K562 (cell line): ENCODE measurements at regions not wholly inside any gene's neighbourhood (a gene's known extent, or its start where the extent isn't known, plus 50 kb on each side); places are given as distances from the start of the nearest gene placed in this dataset.

ENCODE experiments used
- ATAC-seq: fragments of 200-7000 bp; cut with Tn5 transposase; 3 replicates; pipeline ENCODE4 v1.9.1; 2020; ENCODE audit warnings: moderate library complexity
- BruUV-seq: library from RNA; stranded (reverse); fragments of 400-500 nt; replicated peaks from 2 replicates; lab custom pipeline; 2021; lab: Mats Ljungman, UMichigan
- CTCF ChIA-PET: fragments of 300-600 bp; formaldehyde crosslinking; extraction: SDS; loops from one replicate; lab custom pipeline; 2021; ENCODE audit warnings: low intra/inter-chr PET ratio; lab: Yijun Ruan, JAX
- POLR2A ChIA-PET: fragments of 300-600, 350-650 bp; sonication (Branson Sonifier 250); formaldehyde crosslinking; extraction: SDS; loops from one replicate; lab custom pipeline; 2021; ENCODE audit warnings: antibody characterized with exemption, inconsistent platforms; lab: Yijun Ruan, JAX
- DNase-seq, 4 experiments: peaks; one replicate each; pipeline versions ENCODE4 v3.0.0 to v3.0.0-alpha.2; 2011 to 2018; ENCODE audit warnings: low spot score in 3 of 4, mixed read lengths in 3 of 4; ENCODE audit errors: extremely low read depth in 1 of 4
- FAIRE-seq: peaks from 2 replicates; lab custom pipeline; 2011; peaks lifted over from hg19 to GRCh38; lab: Jason Lieb, UNC
- H2AFZ ChIP-seq: 2 replicates; pipeline ENCODE4 v1.6.0; 2011; ENCODE audit warnings: low read depth, low read length, control low read depth, inconsistent platforms
- H3K27ac ChIP-seq: fragments of 200-600 bp; 3 replicates; pipeline ENCODE4 v1.8.0; 2011; ENCODE audit warnings: low read depth, mild to moderate bottlenecking, control low read depth, inconsistent platforms, low read length, moderate library complexity, mixed read lengths; ENCODE audit errors: extremely low read depth
- H3K27me3 ChIP-seq, 2 experiments: fragments of 300-600 bp in 1 of 2; 2 replicates in 1 of 2; 3 replicates in 1 of 2; pipeline versions ENCODE4 v1.6.0 to v1.8.0; 2011; ENCODE audit warnings: inconsistent platforms in 2 of 2, low read length in 2 of 2, mild to moderate bottlenecking in 1 of 2, mixed read lengths in 1 of 2, moderate library complexity in 1 of 2; ENCODE audit not compliant: control insufficient read depth in 2 of 2, insufficient read depth in 2 of 2
- H3K36me3 ChIP-seq: fragments of 300-600 bp; 3 replicates; pipeline ENCODE4 v1.8.0; 2011; ENCODE audit warnings: mild to moderate bottlenecking, low read length, inconsistent platforms; ENCODE audit not compliant: control insufficient read depth, insufficient read depth
- H3K4me1 ChIP-seq, 2 experiments: fragments of 200-600 bp in 1 of 2; replicated peaks in 1 of 2; 2 replicates in 1 of 2; 3 replicates in 1 of 2; pipeline versions ENCODE4 v1.5.1 to v1.8.0; 2011; ENCODE audit warnings: inconsistent platforms in 2 of 2, low read length in 2 of 2, mild to moderate bottlenecking in 1 of 2, mixed read lengths in 1 of 2, moderate library complexity in 1 of 2; ENCODE audit not compliant: control insufficient read depth in 2 of 2, insufficient read depth in 2 of 2
- H3K4me2 ChIP-seq: 2 replicates; pipeline ENCODE4 v1.6.1; 2011; ENCODE audit warnings: low read length, control low read depth, inconsistent platforms, mixed read lengths; ENCODE audit not compliant: insufficient read depth
- H3K4me3 ChIP-seq: fragments of 200-600 bp; sonication (generic), shearing (Covaris generic); 2 replicates; pipeline ENCODE4 v1.5.1; 2016; ENCODE audit warnings: control low read depth, inconsistent platforms
- H3K79me2 ChIP-seq: fragments of 200-600 bp; 3 replicates; pipeline ENCODE4 v1.8.0; 2011; ENCODE audit warnings: low read length, inconsistent platforms; ENCODE audit not compliant: control insufficient read depth, insufficient read depth
- H3K9ac ChIP-seq, 2 experiments: 2 replicates each; pipeline versions ENCODE4 v1.6.0 to v1.6.1; 2011; ENCODE audit warnings: low read depth in 2 of 2, low read length in 2 of 2, control low read depth in 1 of 2, inconsistent platforms in 1 of 2, mild to moderate bottlenecking in 1 of 2, mixed read lengths in 1 of 2; ENCODE audit not compliant: insufficient read depth in 1 of 2
- H3K9me1 ChIP-seq: one replicate; pipeline ENCODE4 v1.6.0; 2011; ENCODE audit warnings: inconsistent platforms, mild to moderate bottlenecking, low read length, moderate library complexity; ENCODE audit not compliant: control insufficient read depth, insufficient read depth
- H3K9me3 ChIP-seq: replicated peaks from 2 replicates; pipeline ENCODE4 v1.5.1; 2011; ENCODE audit warnings: low read depth, low read length, inconsistent platforms; ENCODE audit not compliant: control insufficient read depth, insufficient read depth
- H4K20me1 ChIP-seq: replicated peaks from 2 replicates; pipeline ENCODE4 v1.6.1; 2011; ENCODE audit warnings: low read length, inconsistent platforms, mixed read lengths; ENCODE audit not compliant: control insufficient read depth, insufficient read depth
- BDP1 ChIP-seq: IDR thresholded peaks from 3 replicates; pipeline ENCODE4 v1.6.1; 2011; ENCODE audit not compliant: insufficient read length, insufficient read depth
- BRCA1 ChIP-seq, 2 experiments: fragments of 450-650 bp in 1 of 2; sonication (generic) in 1 of 2; formaldehyde crosslinking in 1 of 2; IDR thresholded peaks; 2 replicates each; pipeline versions ENCODE4 v1.5.0 to v1.6.1; 2017 to 2020; ENCODE audit warnings: mild to moderate bottlenecking in 1 of 2, missing genetic modification reagents in 1 of 2
- BRF2 ChIP-seq: IDR thresholded peaks from 3 replicates; pipeline ENCODE4 v1.6.1; 2011; ENCODE audit warnings: borderline replicate concordance, mild to moderate bottlenecking; ENCODE audit not compliant: insufficient read length, insufficient read depth
- C11orf30 ChIP-seq: fragments of 450-650 bp; IDR thresholded peaks from 2 replicates; pipeline ENCODE4 v1.6.1; 2016; ENCODE audit warnings: low read depth, mild to moderate bottlenecking
- CBX1 ChIP-seq: sonication (generic); IDR thresholded peaks from 2 replicates; pipeline ENCODE4 v1.6.1; 2016; ENCODE audit warnings: antibody characterized with exemption, low read depth, mild to moderate bottlenecking
- CC2D1A ChIP-seq: fragments of 450-650 bp; IDR thresholded peaks from 2 replicates; pipeline ENCODE4 v1.6.1; 2017; ENCODE audit warnings: mild to moderate bottlenecking
- ELK1 ChIP-seq: sonication (generic); formaldehyde crosslinking; IDR thresholded peaks from 2 replicates; pipeline ENCODE4 v1.8.1; 2022; ENCODE audit warnings: missing genetic modification reagents
- EP300 ChIP-seq: IDR thresholded peaks from 2 replicates; pipeline ENCODE4 v1.6.1; 2012; ENCODE audit warnings: low read length, improper control_type of control experiment
- FIP1L1 ChIP-seq: fragments of 200-400 bp; formaldehyde crosslinking; IDR thresholded peaks from 2 replicates; pipeline ENCODE4 v1.6.1; 2018; ENCODE audit warnings: mild to moderate bottlenecking, low read depth, low read length; ENCODE audit not compliant: poor library complexity, severe bottlenecking
- FOXJ2 ChIP-seq: fragments of 200-800 bp; sonication (Bioruptor generic); IDR thresholded peaks from 2 replicates; pipeline ENCODE4 v1.6.1; 2016; ENCODE audit warnings: missing genetic modification characterization, missing compliant biosample characterization
- GATAD2A ChIP-seq: fragments of 450-650 bp; IDR thresholded peaks from 2 replicates; pipeline ENCODE4 v1.6.1; 2017
- GTF2A2 ChIP-seq: IDR thresholded peaks from 2 replicates; pipeline ENCODE4 v1.6.1; 2016; ENCODE audit warnings: mild to moderate bottlenecking, missing genetic modification characterization, missing compliant biosample characterization
- HDAC3 ChIP-seq: fragments of 450-650 bp; IDR thresholded peaks from 2 replicates; pipeline ENCODE4 v1.6.1; 2018; ENCODE audit warnings: borderline replicate concordance, mild to moderate bottlenecking, moderate library complexity; ENCODE audit not compliant: partially characterized antibody
- HNRNPLL ChIP-seq: fragments of 200-400 bp; formaldehyde crosslinking; IDR thresholded peaks from 2 replicates; pipeline ENCODE4 v1.6.1; 2017; ENCODE audit warnings: low read length, low read depth, mild to moderate bottlenecking; ENCODE audit not compliant: poor library complexity, severe bottlenecking
- NCOA4 ChIP-seq: fragments of 450-650 bp; IDR thresholded peaks from 2 replicates; pipeline ENCODE4 v1.6.1; 2018; ENCODE audit warnings: mild to moderate bottlenecking; ENCODE audit not compliant: partially characterized antibody
- NRF1 ChIP-seq, 2 experiments: fragments of 450-650 bp; IDR thresholded peaks in 1 of 2; conservative IDR thresholded peaks in 1 of 2; 2 replicates each; pipeline ENCODE4 v1.6.1; 2014; ENCODE audit warnings: mild to moderate bottlenecking in 2 of 2
- RBM25 ChIP-seq: fragments of 200-400 bp; formaldehyde crosslinking; IDR thresholded peaks from 2 replicates; pipeline ENCODE4 v1.6.1; 2018; ENCODE audit warnings: low read length, low read depth, moderate library complexity; ENCODE audit not compliant: severe bottlenecking
- SMARCA5 ChIP-seq: fragments of 450-650 bp; IDR thresholded peaks from 2 replicates; pipeline ENCODE4 v1.6.1; 2016
- SNRNP70 ChIP-seq: fragments of 200-400 bp; formaldehyde crosslinking; optimal IDR thresholded peaks from 2 replicates; pipeline ENCODE3; 2017; ENCODE audit warnings: low read depth, low read length
- TBL1XR1 ChIP-seq, 2 experiments: IDR thresholded peaks; 2 replicates each; pipeline ENCODE4 v1.6.1; 2012; ENCODE audit warnings: improper control_type of control experiment in 2 of 2, low read length in 2 of 2, mild to moderate bottlenecking in 1 of 2
- THAP7 ChIP-seq: fragments of 250-450 bp; sonication (Bioruptor Pico); IDR thresholded peaks from 2 replicates; pipeline ENCODE4 v1.5.0; 2021
- ZNF23 ChIP-seq: fragments of 250-450 bp; sonication (Bioruptor Pico); IDR thresholded peaks from 2 replicates; pipeline ENCODE4 v1.4.0; 2020; ENCODE audit warnings: mild to moderate bottlenecking
- ZNF354B ChIP-seq: fragments of 250-450 bp; sonication (Bioruptor Pico); IDR thresholded peaks from 2 replicates; pipeline ENCODE4 v1.4.0; 2020
- in situ Hi-C: fragments of 300-500 bp; cut with MboI; formaldehyde crosslinking; loops from 4 replicates; pipeline ENCODE4 v1.15.0; 2018; ENCODE audit warnings: inconsistent platforms, mixed read lengths
- intact Hi-C: fragments of 100-400 bp; cut with micrococcal nuclease; formaldehyde crosslinking; loops from 2 replicates; pipeline ENCODE4 v1.14.2; 2022

- TF ChIP-seq C11orf30 (no peak), HDAC3 (no peak), GTF2A2 (tag) (no peak), EP300 (no peak)
- TF ChIP-seq, all 486 proteins: peak for 0
Measured at GRCh38 chr1:47563201-47563600, 125.4 kb downstream of the FOXD2 start (continued).

- FAIRE-seq = no peak
- peaks cover 6% of the 10 kb centered on the region; the same call in 1 of the 2 replicates for H4K20me1 ChIP-seq
- in situ Hi-C loops (no loop called here), intact Hi-C loops (no loop called here)
- peaks cover 11 to 40% of the 10 kb centered on the region in 2 experiments for H3K27me3 ChIP-seq
- no peak overlapping the region for H3K4me2 ChIP-seq
- DNase-seq = no peak
- H3K9ac ChIP-seq = no peak overlapping the region
- ChIA-PET CTCF (no interaction called here), POLR2A (interaction anchor here (0.7 kb wide), 1 partner anchor 260 kb away, joined by 3 read pairs; no protein-coding TSS in a partner anchor)
- no peak overlapping the region for H3K27ac ChIP-seq
- H3K36me3 ChIP-seq = no peaks in the 10 kb centered on the region
- ATAC-seq = no peak
- no peak overlapping the region for H3K4me3 ChIP-seq
- BruUV-seq = no TSS peak
- H3K4me1 ChIP-seq = no peaks in the 10 kb centered on the region
- H3K79me2 ChIP-seq = no peaks in the 10 kb centered on the region
- no peak overlapping the region for H2AFZ ChIP-seq
- no peaks in the 10 kb centered on the region for H3K9me1 ChIP-seq
- no peaks in the 10 kb centered on the region for H3K9me3 ChIP-seq
- no peak for TF ChIP-seq ZNF23 (CRISPR knock-in tag)
- no peak for TF ChIP-seq HNRNPLL
- no peak for TF ChIP-seq ZNF354B (CRISPR knock-in tag)
- no peak for TF ChIP-seq NRF1 (conservative IDR thresholded peaks at IDR 0.05 in 1 of 2, IDR thresholded peaks at IDR 0.05 in 1 of 2)
- no peak for TF ChIP-seq CBX1
- TF ChIP-seq BRCA1 (IDR thresholded peaks at IDR 0.05) = no peak
- TF ChIP-seq BRCA1 (CRISPR knock-in tag; IDR thresholded peaks at IDR 0.05) = no peak
- no peak for TF ChIP-seq TBL1XR1 (IDR thresholded peaks at IDR 0.05; ENCODE audit: low read length in 2 of 2)
- no peak for TF ChIP-seq FOXJ2
- TF ChIP-seq BRF2 = no peak
- no peak for TF ChIP-seq BDP1
- TF ChIP-seq GATAD2A = no peak
- no peak for TF ChIP-seq ELK1 (CRISPR knock-in tag)
- no peak for TF ChIP-seq RBM25
- TF ChIP-seq THAP7 (CRISPR knock-in tag) = no peak
- no peak for TF ChIP-seq CC2D1A
- TF ChIP-seq FIP1L1 = no peak
- no peak for TF ChIP-seq SMARCA5
- no peak for TF ChIP-seq SNRNP70
- TF ChIP-seq NCOA4 = no peak
Measured at GRCh38 chr1:47564570-47564969, 126.7 kb downstream of the FOXD2 start.
